PC-3 (cell line): ENCODE measurements at regions not wholly inside any gene's neighbourhood (a gene's known extent, or its start where the extent isn't known, plus 50 kb on each side); places are given as distances from the start of the nearest gene placed in this dataset.

Source experiments
- ATAC-seq: fragments of 200-7000 bp; cut with Tn5 transposase; 2 replicates; pipeline ENCODE4 v1.9.1; 2020; ENCODE audit warnings: mild to moderate bottlenecking, moderate library complexity
- BruUV-seq: library from RNA; stranded (reverse); fragments of 400-500 nt; replicated peaks from 2 replicates; lab custom pipeline; 2021; lab: Mats Ljungman, UMichigan
- CTCF ChIA-PET: fragments of 300-600 bp; sonication (Branson Sonifier 250); formaldehyde crosslinking; loops from one replicate; lab custom pipeline; 2022; ENCODE audit warnings: antibody characterized with exemption; lab: Charles Lee
- POLR2A ChIA-PET: fragments of 300-600 bp; sonication (Branson Sonifier 250); formaldehyde crosslinking; loops from one replicate; lab custom pipeline; 2022; ENCODE audit warnings: antibody characterized with exemption; ENCODE audit not compliant: unreplicated experiment; lab: Charles Lee
- DNase-seq: peaks from one replicate; pipeline ENCODE4 v3.0.0-alpha.2; 2015
- H2AFZ ChIP-seq: fragments of 300-600 bp; sonication (generic); 2 replicates; pipeline ENCODE4 v1.6.0; 2016; ENCODE audit warnings: antibody characterized with exemption, low read length
- H3F3A ChIP-seq: fragments of 300-600 bp; sonication (generic); one replicate; pipeline ENCODE4 v1.6.0; 2017; ENCODE audit warnings: antibody characterized with exemption, low read length, control low read depth, mild to moderate bottlenecking; ENCODE audit not compliant: unreplicated experiment
- H3K27ac ChIP-seq: fragments of 300-600 bp; sonication (generic); 2 replicates; pipeline ENCODE4 v1.5.1; 2016; ENCODE audit warnings: mild to moderate bottlenecking, low read length
- H3K27me3 ChIP-seq: fragments of 300-600 bp; sonication (generic); 2 replicates; pipeline ENCODE4 v1.6.1; 2016; ENCODE audit warnings: low read length, mixed read lengths
- H3K36me3 ChIP-seq: fragments of 300-600 bp; sonication (generic); 2 replicates; pipeline ENCODE4 v1.6.1; 2016; ENCODE audit warnings: low read depth, mixed run types, low read length, mixed read lengths
- H3K4me1 ChIP-seq: fragments of 300-600 bp; sonication (generic); 2 replicates; pipeline ENCODE4 v1.5.1; 2016; ENCODE audit warnings: low read length; ENCODE audit not compliant: insufficient read depth
- H3K4me2 ChIP-seq: fragments of 300-600 bp; sonication (generic); 2 replicates; pipeline ENCODE4 v1.6.0; 2016; ENCODE audit warnings: low read length
- H3K4me3 ChIP-seq: fragments of 300-600 bp; sonication (generic); 2 replicates; pipeline ENCODE4 v1.5.1; 2016; ENCODE audit warnings: mild to moderate bottlenecking, low read length, mixed read lengths
- H3K79me2 ChIP-seq: fragments of 300-600 bp; sonication (generic); 2 replicates; pipeline ENCODE4 v1.6.1; 2017; ENCODE audit warnings: low read length, mixed read lengths
- H3K9ac ChIP-seq: fragments of 300-600 bp; sonication (generic); 2 replicates; pipeline ENCODE4 v1.6.0; 2016; ENCODE audit warnings: mild to moderate bottlenecking, low read length
- H3K9me2 ChIP-seq: fragments of 300-600 bp; sonication (generic); replicated peaks from 2 replicates; pipeline ENCODE4 v1.6.1; 2016; ENCODE audit warnings: mixed run types, low read length, mixed read lengths
- H3K9me3 ChIP-seq: fragments of 300-600 bp; sonication (generic); 2 replicates; pipeline ENCODE4 v1.6.1; 2016; ENCODE audit warnings: low read length, mixed read lengths
- H4K20me1 ChIP-seq: fragments of 300-600 bp; sonication (generic); 2 replicates; pipeline ENCODE4 v1.6.1; 2016; ENCODE audit warnings: low read length, mixed read lengths
- EZH2 ChIP-seq: fragments of 300-600 bp; sonication (generic); IDR thresholded peaks from one replicate; pipeline ENCODE4 v1.6.1; 2017; ENCODE audit warnings: antibody characterized with exemption, mild to moderate bottlenecking, low read length; ENCODE audit not compliant: unreplicated experiment
- EZH2phosphoT487 ChIP-seq: fragments of 300-600 bp; sonication (generic); IDR thresholded peaks from 2 replicates; pipeline ENCODE4 v1.6.1; 2018; ENCODE audit warnings: mild to moderate bottlenecking, antibody characterized with exemption, low read length, borderline replicate concordance
- intact Hi-C: fragments of 100-400 bp; cut with micrococcal nuclease; formaldehyde crosslinking; loops from 2 replicates; pipeline ENCODE4 v1.9.0; 2023
- TF ChIP-seq, protein P1 (sequence below): fragments of 300-600 bp; sonication (generic); conservative IDR thresholded peaks from 2 replicates; pipeline ENCODE4 v1.5.1; 2017; ENCODE audit warnings: antibody characterized with exemption, low read depth, mild to moderate bottlenecking, low read length

GRCh38 chr20:37611346-37611745 lies 82.5 kb upstream of the CTNNBL1 start:
- no peaks in the 10 kb centered on the region for H3K9me3 ChIP-seq
- ATAC-seq (no peak), DNase-seq (no peak)
- no peak overlapping the region for H3K27ac ChIP-seq
- ChIA-PET POLR2A (no interaction called here), CTCF (no interaction called here)
- no TSS peak for BruUV-seq
- H3K4me1 ChIP-seq: no peaks in the 10 kb centered on the region
- intact Hi-C loops: no loop called here
- no peak overlapping the region for H3K9ac ChIP-seq
- H3K36me3 ChIP-seq: no peaks in the 10 kb centered on the region
- no peaks in the 10 kb centered on the region for H4K20me1 ChIP-seq
- no peak for TF ChIP-seq EZH2phosphoT487
- TF ChIP-seq EZH2: no peak
- TF ChIP-seq, protein P1, sequence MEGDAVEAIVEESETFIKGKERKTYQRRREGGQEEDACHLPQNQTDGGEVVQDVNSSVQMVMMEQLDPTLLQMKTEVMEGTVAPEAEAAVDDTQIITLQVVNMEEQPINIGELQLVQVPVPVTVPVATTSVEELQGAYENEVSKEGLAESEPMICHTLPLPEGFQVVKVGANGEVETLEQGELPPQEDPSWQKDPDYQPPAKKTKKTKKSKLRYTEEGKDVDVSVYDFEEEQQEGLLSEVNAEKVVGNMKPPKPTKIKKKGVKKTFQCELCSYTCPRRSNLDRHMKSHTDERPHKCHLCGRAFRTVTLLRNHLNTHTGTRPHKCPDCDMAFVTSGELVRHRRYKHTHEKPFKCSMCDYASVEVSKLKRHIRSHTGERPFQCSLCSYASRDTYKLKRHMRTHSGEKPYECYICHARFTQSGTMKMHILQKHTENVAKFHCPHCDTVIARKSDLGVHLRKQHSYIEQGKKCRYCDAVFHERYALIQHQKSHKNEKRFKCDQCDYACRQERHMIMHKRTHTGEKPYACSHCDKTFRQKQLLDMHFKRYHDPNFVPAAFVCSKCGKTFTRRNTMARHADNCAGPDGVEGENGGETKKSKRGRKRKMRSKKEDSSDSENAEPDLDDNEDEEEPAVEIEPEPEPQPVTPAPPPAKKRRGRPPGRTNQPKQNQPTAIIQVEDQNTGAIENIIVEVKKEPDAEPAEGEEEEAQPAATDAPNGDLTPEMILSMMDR: no peak
- no peak overlapping the region for H2AFZ ChIP-seq
- H3K4me2 ChIP-seq: no peak overlapping the region
- peaks cover 1% of the 10 kb centered on the region; the same call in 1 of the 2 replicates for H3K27me3 ChIP-seq
- no peaks in the 10 kb centered on the region for H3K79me2 ChIP-seq
- H3K4me3 ChIP-seq: no peak overlapping the region
- no peaks in the 10 kb centered on the region for H3K9me2 ChIP-seq
- no peaks in the 10 kb centered on the region for H3F3A ChIP-seq

- ATAC-seq (no peak), DNase-seq (no peak)
- Histone ChIP-seq H2AFZ (no peak overlapping the region), H3K79me2 (no peaks in the 10 kb centered on the region), H3K9ac (no peak overlapping the region), H3K36me3 (no peaks in the 10 kb centered on the region), H3K9me3 (no peaks in the 10 kb centered on the region), H3K9me2 (no peaks in the 10 kb centered on the region), H3K4me1 (no peaks in the 10 kb centered on the region), H3K4me3 (no peak overlapping the region), H4K20me1 (no peaks in the 10 kb centered on the region), H3K27ac (no peak overlapping the region), H3K4me2 (no peak overlapping the region), H3F3A (no peaks in the 10 kb centered on the region), H3K27me3 (peaks cover 12% of the 10 kb centered on the region; the same call in 1 of the 2 replicates)
- POLR2A ChIA-PET: no interaction called here
- intact Hi-C loops: no loop called here
- TF ChIP-seq EZH2phosphoT487 (no peak), EZH2 (no peak)
- TF ChIP-seq, protein P1: no peak
- CTCF ChIA-PET: no interaction called here
- BruUV-seq: no TSS peak
Measured at GRCh38 chr20:37610203-37610798, 82.6 kb upstream of the BLCAP start.

GRCh38 chr20:37602634-37603033 lies 75.0 kb upstream of the BLCAP start:
- H3K4me3 ChIP-seq: no peak overlapping the region
- no peaks in the 10 kb centered on the region for H3K4me1 ChIP-seq
- no peak overlapping the region for H3K4me2 ChIP-seq
- CTCF ChIA-PET: interaction anchor here (0.6 kb wide), 1 partner anchor 618 kb away, joined by 3 read pairs; no protein-coding TSS in a partner anchor
- H3K9ac ChIP-seq: no peak overlapping the region
- H3K36me3 ChIP-seq: no peaks in the 10 kb centered on the region
- POLR2A ChIA-PET: no interaction called here
- intact Hi-C loops: no loop called here
- TF ChIP-seq EZH2phosphoT487 (no peak), EZH2 (no peak)
- TF ChIP-seq, protein P1: no peak
- DNase-seq (no peak), ATAC-seq (no peak)
- no peak overlapping the region for H2AFZ ChIP-seq
- BruUV-seq: no TSS peak
- H3K79me2 ChIP-seq: no peaks in the 10 kb centered on the region
- H3K9me2 ChIP-seq: no peaks in the 10 kb centered on the region
- no peaks in the 10 kb centered on the region for H4K20me1 ChIP-seq
- no peaks in the 10 kb centered on the region for H3K9me3 ChIP-seq
- H3F3A ChIP-seq: no peaks in the 10 kb centered on the region
- peaks cover 73% of the 10 kb centered on the region for H3K27me3 ChIP-seq
- no peak overlapping the region for H3K27ac ChIP-seq
